ENCODE measurements at regions not wholly inside any gene's neighbourhood (a gene's known extent, or its start where the extent isn't known, plus 50 kb on each side); places are given as distances from the start of the nearest gene placed in this dataset.

DNA sequence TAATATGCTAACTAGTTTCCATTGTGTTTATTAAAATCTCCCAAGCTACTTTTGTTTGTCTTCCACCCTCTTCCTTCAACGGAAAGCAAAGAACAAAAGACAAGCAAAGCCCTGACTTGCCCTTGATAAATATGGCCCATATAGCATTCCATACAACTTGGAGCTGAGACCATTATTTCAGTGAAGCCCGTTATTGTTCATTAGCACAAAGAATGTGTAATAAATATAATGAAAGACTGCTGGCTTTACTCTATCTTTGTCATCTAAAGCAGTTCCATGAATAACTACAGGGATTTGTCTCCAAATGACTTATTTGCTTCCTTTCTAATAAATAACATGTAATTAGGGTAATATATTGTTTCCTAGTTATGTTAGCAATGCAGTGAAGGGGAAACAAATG is 270.7 kb upstream of the TLE4 start:
- Histone ChIP-seq H3K4me3 (no peak overlapping the region), H3K9me3 (no peaks in the 10 kb centered on the region), H3K4me1 (no peaks in the 10 kb centered on the region), H3K27me3 (no peaks in the 10 kb centered on the region), H3K27ac (no peak overlapping the region), H3K36me3 (no peaks in the 10 kb centered on the region)
- 23 to 41% (median 30%) methylated on average over 2 of the region's 2 CpGs for WGBS, 5 donors
- DNase-seq: no peak
- TF ChIP-seq POLR2A (IDR thresholded peaks at IDR 0.05) (no peak), POLR2AphosphoS5 (IDR thresholded peaks at IDR 0.05) (no peak), EP300 (IDR thresholded peaks at IDR 0.05) (no peak)
- TF ChIP-seq, protein P1, sequence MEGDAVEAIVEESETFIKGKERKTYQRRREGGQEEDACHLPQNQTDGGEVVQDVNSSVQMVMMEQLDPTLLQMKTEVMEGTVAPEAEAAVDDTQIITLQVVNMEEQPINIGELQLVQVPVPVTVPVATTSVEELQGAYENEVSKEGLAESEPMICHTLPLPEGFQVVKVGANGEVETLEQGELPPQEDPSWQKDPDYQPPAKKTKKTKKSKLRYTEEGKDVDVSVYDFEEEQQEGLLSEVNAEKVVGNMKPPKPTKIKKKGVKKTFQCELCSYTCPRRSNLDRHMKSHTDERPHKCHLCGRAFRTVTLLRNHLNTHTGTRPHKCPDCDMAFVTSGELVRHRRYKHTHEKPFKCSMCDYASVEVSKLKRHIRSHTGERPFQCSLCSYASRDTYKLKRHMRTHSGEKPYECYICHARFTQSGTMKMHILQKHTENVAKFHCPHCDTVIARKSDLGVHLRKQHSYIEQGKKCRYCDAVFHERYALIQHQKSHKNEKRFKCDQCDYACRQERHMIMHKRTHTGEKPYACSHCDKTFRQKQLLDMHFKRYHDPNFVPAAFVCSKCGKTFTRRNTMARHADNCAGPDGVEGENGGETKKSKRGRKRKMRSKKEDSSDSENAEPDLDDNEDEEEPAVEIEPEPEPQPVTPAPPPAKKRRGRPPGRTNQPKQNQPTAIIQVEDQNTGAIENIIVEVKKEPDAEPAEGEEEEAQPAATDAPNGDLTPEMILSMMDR (IDR thresholded peaks at IDR 0.05): no peak
- intact Hi-C loops (cut with DNase I; ENCODE audit: low total_unique reads): no loop called here

DNA sequence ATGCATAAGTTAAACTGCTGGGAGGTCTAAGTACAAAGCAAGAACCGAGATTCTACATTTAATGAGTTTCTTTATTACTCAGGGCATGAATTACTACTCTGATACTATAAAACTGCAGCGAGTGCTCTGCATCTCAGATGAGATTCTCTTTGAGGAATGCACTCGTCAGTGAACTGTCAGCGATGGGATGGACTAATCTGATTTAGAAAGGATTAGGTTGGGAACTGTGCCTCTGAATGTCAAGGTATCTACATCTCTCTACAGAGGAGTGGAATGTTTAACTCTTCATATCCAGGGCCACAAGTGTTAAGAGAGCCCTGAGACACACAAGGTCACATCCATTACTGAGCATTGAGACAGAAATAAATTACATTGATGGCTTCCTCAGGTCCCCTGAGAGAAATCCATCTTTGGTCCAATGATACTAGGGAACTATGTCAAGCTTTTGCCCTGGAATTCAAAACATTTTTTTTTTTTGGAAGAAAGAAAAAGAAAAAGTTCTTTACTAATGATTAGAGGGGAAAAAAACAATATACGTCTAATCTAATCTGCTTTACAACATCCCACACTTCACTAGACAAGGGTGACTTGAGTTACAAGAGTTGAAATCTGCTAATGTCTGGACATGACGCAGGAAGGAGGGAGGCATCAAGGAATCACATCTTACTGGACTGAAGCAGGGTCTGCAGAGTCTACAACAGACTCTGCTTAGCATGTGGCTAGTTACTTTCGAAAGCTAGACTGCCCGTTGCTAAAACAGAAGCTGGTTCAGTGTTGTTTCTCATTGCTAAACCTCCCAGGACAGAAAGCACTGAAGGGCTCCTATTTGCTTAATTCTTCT is 270.0 kb upstream of the TLE4 start:
- TF ChIP-seq, protein P1 (IDR thresholded peaks at IDR 0.05): no peak
- TF ChIP-seq POLR2A (IDR thresholded peaks at IDR 0.05): no peak
- no peak for TF ChIP-seq EP300 (IDR thresholded peaks at IDR 0.05)
- no peak for TF ChIP-seq POLR2AphosphoS5 (IDR thresholded peaks at IDR 0.05)
- Histone ChIP-seq H3K27ac (no peak overlapping the region), H3K4me1 (no peaks in the 10 kb centered on the region), H3K36me3 (no peaks in the 10 kb centered on the region), H3K27me3 (no peaks in the 10 kb centered on the region), H3K4me3 (no peak overlapping the region), H3K9me3 (no peaks in the 10 kb centered on the region)
- WGBS, 5 donors: 63 to 70% (median 67%) methylated on average over 8 of the region's 8 CpGs
- DNase-seq: no peak
- intact Hi-C loops (cut with DNase I; ENCODE audit: low total_unique reads): no loop called here

DNA sequence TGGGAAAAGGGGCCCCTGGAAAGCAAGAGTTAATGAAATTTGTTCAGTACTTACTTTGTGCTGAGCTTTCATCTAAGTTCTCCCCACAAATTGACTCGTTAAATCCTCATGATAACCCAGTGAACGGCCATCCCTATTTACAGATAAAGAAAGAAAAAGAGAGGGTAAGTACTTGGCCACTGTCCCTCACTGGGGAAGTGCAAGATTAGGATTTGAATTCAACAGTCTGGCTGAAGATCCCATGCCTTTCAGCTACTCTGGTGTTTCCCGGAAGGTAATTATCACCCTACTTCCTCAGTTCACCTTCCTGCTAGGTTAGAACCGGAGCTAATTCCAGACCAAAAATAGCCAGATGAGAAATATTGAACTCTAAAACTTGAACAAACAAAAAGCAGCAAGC is 269.2 kb upstream of the TLE4 start:
- intact Hi-C loops (cut with DNase I; ENCODE audit: low total_unique reads): no loop called here
- no peaks in the 10 kb centered on the region for H3K4me1 ChIP-seq
- WGBS, 5 donors: 30 to 52% (median 43%) methylated on average over 4 of the region's 4 CpGs
- no peak overlapping the region for H3K4me3 ChIP-seq
- no peak overlapping the region for H3K27ac ChIP-seq
- no peaks in the 10 kb centered on the region for H3K9me3 ChIP-seq
- no peaks in the 10 kb centered on the region for H3K27me3 ChIP-seq
- TF ChIP-seq POLR2A (IDR thresholded peaks at IDR 0.05) (no peak), POLR2AphosphoS5 (IDR thresholded peaks at IDR 0.05) (no peak), EP300 (IDR thresholded peaks at IDR 0.05) (no peak)
- TF ChIP-seq, protein P1 (IDR thresholded peaks at IDR 0.05): no peak
- no peak for DNase-seq
- H3K36me3 ChIP-seq: no peaks in the 10 kb centered on the region

DNA sequence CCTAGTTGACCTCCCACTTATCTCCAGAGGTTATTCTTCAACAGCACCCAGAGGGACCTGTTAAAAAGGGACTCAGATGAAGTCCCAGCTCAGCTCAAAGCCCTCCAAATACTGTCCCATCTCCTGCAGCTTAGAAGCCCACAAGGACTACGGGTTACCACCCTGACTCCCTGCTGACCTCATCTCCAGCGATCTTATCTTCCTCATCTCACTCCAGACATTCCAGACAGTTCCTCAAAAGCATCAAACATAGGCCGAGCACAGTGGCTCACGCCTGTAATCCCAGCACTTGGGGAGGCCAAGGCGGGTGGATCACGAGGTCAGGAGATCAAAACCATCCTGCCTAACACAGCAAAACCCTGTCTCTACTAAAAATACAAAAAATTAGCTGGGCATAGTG is 263.8 kb upstream of the TLE4 start:
- no peak overlapping the region for H3K27ac ChIP-seq
- no peaks in the 10 kb centered on the region for H3K36me3 ChIP-seq
- DNase-seq: no peak
- no peaks in the 10 kb centered on the region for H3K4me1 ChIP-seq
- H3K9me3 ChIP-seq: no peaks in the 10 kb centered on the region
- TF ChIP-seq EP300 (IDR thresholded peaks at IDR 0.05) (no peak), POLR2A (IDR thresholded peaks at IDR 0.05) (no peak), POLR2AphosphoS5 (IDR thresholded peaks at IDR 0.05) (no peak)
- TF ChIP-seq, protein P1 (IDR thresholded peaks at IDR 0.05): no peak
- intact Hi-C loops (cut with DNase I; ENCODE audit: low total_unique reads): no loop called here
- WGBS, 5 donors: 74 to 83% (median 80%) methylated on average over 6 of the region's 6 CpGs
- no peak overlapping the region for H3K4me3 ChIP-seq
- no peaks in the 10 kb centered on the region for H3K27me3 ChIP-seq

Measured in stomach (tissue), 8 donors.